ENCODE measurements at regions not wholly inside any gene's neighbourhood (a gene's known extent, or its start where the extent isn't known, plus 50 kb on each side); places are given as distances from the start of the nearest gene placed in this dataset.
"Not testable (repeated sequence)": the region's sequence is repeated elsewhere in the genome, so short reads cannot be mapped to it uniquely, and the experiment has no call there.

DNA sequence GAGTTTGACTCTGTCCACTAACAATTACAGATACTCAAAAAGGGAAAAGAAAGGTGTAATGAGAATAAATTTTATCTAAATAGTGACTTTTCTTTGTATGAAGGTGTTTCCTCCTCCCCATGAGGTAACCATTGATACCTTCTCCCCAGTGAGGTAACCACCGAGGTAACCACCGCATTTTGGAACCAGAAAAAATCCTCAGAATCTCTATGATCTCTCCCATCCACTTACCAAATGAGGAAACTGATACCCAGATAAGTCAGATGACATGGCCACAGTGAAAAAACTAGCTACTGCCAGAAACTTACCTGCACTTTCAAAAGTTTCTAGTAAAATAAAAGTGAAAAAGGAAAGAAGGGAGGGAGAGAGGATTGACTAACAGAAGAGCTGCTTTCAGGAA, 124.0 kb upstream of the FNDC3A start:
- DNase-seq = no peak

- DNase-seq = no peak
Measured at GRCh38 chr13:48852911-48853727, 122.6 kb upstream of the FNDC3A start.

GRCh38 chr13:48853728-48854102, 122.0 kb upstream of the FNDC3A start:
- peak in 1 of 5 donors; percentile 13 for DNase-seq

DNA sequence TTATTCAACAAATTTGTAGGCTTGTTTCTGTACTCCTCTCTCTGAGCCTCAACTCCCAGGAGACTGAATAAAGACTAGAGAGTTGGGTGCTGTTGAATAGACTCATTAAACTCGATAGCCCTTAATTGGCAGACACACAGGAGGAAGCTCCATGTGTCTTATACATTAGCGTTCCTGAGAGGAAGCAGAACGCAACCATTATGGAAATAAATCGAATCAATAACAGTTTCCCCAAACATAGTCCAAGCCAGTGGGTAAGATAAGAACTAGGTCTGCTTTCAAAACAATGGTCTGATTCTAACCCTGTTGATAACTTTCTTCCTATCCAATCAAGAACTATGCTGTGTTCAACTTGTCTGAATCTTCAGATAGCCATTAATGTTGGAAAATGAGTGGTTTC, 118.1 kb upstream of the FNDC3A start:
- DNase-seq = no peak

DNA sequence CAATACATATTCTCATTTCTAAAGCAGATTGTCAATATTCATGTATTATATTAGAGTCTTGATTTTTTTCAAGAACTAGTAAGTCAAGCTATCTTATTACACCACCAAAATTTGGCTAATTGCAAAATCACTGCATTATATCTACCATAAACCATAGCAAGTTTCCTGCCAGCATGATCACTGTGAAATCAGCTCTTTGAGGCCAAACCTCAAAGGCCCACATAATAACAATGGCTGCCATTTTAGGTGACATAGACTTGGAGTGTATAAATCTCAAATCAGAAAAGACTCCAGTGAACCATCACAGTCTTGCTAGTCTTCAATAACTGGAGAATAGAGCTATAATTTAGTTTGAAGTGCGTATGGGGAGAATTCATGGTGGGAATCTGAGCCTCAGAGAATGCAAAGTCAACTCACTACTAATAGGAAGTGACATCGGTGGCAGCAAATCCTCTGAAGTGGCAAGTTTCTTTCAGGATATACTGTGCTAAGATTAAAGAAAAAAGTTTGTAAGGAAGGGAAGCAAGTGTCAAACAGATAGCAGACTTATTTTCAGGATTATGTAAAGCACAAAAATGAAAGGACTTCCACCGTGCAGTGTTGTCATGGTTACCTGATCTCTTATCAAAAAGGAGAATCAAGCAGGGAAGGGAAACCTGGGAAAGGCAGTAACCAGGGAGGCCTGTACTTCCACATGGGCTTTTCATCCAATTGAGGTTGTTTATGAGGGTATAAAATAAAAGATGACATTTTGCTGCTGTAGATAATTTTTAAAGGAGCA, 117.4 kb upstream of the FNDC3A start:
- DNase-seq = no peak

DNA sequence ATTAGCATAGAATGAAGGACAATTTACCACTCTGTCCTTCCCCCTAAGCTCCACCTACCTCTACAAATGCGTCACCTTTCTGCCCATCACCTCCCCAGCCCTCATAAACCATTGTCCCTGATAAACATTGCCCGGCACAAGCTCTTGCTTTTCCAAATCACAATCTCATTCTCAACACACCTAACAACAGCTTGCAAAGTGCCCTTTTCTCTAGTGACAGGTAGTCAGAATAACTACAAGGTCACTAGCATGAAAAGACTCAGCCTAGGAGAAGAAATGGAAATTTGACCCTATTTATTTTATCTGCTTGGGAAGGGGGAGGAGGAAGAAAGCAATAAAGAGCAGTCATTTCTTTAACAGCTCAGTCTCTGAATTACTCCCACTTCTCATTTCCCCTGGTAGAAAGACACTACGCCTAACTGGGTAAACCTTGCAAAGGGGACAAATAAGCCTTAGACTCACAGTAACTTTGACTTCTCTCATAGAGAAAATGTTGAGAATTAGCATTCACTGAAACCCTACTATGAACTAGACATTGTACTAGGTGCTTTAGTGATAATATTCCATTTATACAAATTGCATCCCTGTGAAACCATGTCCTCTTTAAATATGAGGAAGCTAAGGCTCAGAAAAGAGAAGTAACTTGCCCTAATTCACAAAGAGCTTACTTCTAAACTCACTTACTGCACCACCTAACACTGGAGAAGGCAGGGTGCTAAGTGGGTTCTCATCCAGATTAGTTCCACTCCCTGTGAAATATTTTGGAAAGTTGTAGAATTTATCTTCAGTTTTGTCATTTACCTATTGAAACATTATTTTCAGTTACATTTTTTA, 116.2 kb upstream of the FNDC3A start:
- no peak for DNase-seq

DNA sequence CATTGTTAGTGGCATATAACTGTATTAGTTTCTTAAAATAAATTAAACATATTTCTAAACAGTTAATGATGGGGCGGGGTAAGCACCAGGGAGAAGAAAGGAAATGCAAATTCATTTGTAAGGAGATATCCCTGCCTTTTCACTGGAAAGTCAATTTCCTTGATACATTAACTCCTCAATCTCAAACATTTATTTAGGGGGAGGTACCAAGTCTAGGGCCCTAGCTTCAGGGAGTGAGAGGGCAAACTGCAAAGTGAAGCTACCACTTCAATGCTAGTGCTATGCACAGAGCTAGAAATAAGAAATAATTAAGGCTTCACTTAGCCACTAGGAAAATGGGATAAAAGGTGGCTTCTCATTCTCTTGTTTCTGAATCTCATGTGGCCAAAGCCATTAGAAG, 115.3 kb upstream of the FNDC3A start:
- no peak for DNase-seq

GRCh38 chr13:48862572-48862971, 113.1 kb upstream of the FNDC3A start:
- DNase-seq = no peak

- DNase-seq = no peak
Measured at GRCh38 chr13:48864100-48864499, 111.6 kb upstream of the FNDC3A start.

GRCh38 chr13:48866249-48866648, 109.5 kb upstream of the FNDC3A start:
- no peak for DNase-seq

DNA sequence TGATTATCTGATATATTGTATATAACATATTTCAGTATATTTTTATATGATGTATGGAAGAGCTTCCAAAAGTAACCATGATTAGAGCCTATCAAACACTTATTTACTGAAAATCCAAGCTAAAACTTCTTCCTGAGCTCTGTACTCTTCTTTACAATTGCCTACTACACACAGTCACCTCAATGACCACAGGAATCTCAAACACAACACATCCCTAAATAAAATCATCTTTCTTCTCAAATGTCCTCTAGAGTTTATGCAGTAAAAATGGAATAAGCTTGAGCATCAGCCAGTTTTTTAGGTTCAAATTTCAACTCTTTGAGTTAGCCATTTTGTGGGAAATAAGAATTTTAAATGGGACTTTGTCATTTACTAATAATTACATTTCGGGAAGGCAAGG, 102.6 kb upstream of the FNDC3A start:
- DNase-seq = no peak

- DNase-seq = no peak
Measured at GRCh38 chr13:48873587-48873986, 102.1 kb upstream of the FNDC3A start.

DNA sequence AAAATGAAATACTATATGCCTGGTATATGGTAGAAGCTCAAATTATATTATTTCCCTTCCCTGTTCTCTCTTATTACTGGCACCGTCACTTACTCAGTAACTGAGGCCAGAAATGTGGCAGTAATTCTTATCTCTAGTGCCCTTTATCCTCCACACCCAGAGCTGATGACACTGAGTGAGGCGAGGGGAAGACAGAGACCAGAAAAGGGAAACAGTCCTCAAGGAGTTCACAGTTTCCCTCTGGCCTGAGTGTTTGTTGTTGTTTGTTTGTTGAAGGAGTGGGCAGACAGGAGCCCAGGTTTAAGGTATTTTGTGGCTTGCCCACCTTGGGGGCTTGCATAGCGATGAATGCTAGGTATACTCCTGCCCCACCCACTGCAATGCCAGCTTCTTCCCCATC, 101.5 kb upstream of the FNDC3A start:
- DNase-seq = no peak

GRCh38 chr13:48875047-48875446, 100.7 kb upstream of the FNDC3A start:
- no peak for DNase-seq

GRCh38 chr13:48876289-48876688, 99.4 kb upstream of the FNDC3A start:
- DNase-seq = no peak

DNA sequence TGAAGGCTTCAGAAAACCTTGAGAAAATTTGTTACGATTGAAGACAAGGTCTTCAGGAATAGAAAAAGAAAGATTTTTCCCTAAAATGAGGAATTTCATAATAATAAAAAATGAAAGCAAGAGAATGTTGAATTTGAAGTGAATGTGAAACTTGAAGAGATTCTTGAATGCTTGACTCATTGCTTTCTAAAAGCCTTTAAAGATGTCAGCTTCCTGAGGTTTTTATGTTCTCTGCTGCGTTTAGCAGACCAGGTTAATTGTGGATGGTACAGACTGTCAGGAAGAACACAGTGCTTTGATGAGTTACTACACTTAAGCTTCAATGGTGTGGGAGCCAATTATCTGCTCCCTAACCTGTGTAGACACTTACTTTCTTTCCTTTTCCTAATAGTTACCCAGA, 96.3 kb upstream of the FNDC3A start:
- DNase-seq = peak in 1 of 5 donors; percentile 30

DNA sequence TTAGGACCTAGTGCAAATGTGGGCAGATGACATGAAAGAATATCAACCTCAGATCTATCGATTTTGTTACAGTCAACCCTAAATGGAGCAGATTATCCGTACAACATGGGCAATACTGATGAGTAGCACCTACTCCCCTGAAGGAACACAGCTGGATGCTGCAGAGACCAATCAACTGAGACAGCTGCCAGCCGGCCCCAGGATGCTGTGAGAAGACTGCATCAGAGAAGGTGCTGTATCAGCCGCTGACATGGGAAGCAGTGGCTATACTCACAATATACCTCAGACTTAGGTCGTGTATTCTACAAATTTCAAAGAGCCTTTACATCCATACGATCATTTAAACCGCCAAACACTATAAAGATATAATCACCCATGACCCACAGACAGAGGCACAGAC, 95.9 kb upstream of the FNDC3A start:
- no peak for DNase-seq

DNA sequence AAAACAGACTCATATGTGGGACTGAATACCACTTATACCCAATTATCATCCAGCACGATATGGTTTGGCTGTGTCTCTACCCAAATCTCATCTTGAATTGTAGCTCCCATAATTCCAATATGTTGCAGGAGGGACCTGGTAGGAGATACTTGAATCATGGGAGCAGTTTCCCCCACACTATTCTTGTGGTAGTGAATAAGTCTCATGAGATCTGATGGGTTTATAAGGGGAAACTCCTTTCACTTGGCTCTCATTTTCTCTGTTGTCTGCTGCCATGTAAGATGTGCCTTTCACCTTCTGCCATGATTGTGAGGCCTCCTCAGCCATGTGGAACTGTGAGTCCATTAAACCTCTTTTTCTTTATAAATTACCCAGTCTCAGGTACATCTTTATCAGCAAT, 91.9 kb upstream of the FNDC3A start:
- DNase-seq = not testable (repeated sequence)

DNA sequence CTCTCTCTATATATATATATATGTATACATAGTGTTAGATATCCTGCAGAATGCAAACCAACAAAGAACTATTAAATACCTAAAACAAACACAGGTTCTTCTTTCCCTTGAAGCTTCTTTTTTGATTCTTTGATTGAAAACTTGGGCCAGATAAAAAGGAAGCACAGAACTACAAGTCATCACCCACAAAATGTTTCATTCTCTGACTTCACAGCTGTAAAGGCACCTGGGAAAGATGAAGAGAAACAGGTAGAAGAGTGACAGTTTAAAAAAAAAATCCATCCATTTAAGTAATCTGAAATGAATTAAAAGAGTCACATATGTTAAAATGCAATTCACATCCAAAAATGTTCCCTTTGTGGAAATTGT, 90.7 kb upstream of the FNDC3A start:
- DNase-seq = no peak

GRCh38 chr13:48888613-48889012, 87.1 kb upstream of the FNDC3A start:
- DNase-seq = no peak

- no peak for DNase-seq
Measured at GRCh38 chr13:48890391-48890790, 85.3 kb upstream of the FNDC3A start.

GRCh38 chr13:48891586-48891985, 84.1 kb upstream of the FNDC3A start:
- DNase-seq = no peak

- DNase-seq = peak in 1 of 5 donors; percentile 84
Measured at GRCh38 chr13:48892053-48892687, 83.5 kb upstream of the FNDC3A start.

All from T-helper 1 cell (primary cell).